GM12865 (cell line): ENCODE measurements at regions not wholly inside any gene's neighbourhood (a gene's known extent, or its start where the extent isn't known, plus 50 kb on each side); places are given as distances from the start of the nearest gene placed in this dataset.
"Not testable (repeated sequence)": the region's sequence is repeated elsewhere in the genome, so short reads cannot be mapped to it uniquely, and the experiment has no call there.

Experiments
- DNase-seq: peaks from one replicate; pipeline ENCODE4 v3.0.0; 2010; ENCODE audit warnings: low read depth
- H3K4me3 ChIP-seq: 2 replicates; pipeline ENCODE4 v1.5.1; 2011; ENCODE audit warnings: mild to moderate bottlenecking, low read depth, low read length, control low read depth
- TF ChIP-seq, protein P1 (sequence below): IDR thresholded peaks from 2 replicates; pipeline ENCODE4 v1.5.1; 2011; ENCODE audit warnings: low read length, control low read depth, low read depth, inconsistent platforms; ENCODE audit not compliant: insufficient read depth; ENCODE audit errors: missing control alignments

DNA sequence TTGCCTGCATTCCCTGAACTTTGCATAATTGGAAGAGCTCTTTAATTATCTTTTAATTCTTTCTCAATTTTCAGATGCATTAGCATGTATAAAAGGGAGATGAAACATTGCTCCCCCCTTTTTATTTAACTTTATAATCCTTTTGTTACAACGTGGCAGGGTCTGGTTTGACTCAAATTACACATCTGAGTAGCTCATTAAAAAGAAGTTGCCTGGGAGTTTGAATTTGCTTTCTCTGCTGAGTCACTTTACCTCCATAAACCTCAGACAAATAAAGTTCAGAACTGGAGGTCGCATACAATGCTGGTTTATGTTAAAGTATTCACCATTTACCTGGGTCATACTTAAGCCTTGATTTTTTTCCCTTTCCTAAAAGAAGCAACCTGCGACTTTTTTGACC lies 495.2 kb downstream of the PREX1 start:
- no peak for DNase-seq
- TF ChIP-seq, protein P1, sequence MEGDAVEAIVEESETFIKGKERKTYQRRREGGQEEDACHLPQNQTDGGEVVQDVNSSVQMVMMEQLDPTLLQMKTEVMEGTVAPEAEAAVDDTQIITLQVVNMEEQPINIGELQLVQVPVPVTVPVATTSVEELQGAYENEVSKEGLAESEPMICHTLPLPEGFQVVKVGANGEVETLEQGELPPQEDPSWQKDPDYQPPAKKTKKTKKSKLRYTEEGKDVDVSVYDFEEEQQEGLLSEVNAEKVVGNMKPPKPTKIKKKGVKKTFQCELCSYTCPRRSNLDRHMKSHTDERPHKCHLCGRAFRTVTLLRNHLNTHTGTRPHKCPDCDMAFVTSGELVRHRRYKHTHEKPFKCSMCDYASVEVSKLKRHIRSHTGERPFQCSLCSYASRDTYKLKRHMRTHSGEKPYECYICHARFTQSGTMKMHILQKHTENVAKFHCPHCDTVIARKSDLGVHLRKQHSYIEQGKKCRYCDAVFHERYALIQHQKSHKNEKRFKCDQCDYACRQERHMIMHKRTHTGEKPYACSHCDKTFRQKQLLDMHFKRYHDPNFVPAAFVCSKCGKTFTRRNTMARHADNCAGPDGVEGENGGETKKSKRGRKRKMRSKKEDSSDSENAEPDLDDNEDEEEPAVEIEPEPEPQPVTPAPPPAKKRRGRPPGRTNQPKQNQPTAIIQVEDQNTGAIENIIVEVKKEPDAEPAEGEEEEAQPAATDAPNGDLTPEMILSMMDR, result no peak
- no peak overlapping the region for H3K4me3 ChIP-seq

DNA sequence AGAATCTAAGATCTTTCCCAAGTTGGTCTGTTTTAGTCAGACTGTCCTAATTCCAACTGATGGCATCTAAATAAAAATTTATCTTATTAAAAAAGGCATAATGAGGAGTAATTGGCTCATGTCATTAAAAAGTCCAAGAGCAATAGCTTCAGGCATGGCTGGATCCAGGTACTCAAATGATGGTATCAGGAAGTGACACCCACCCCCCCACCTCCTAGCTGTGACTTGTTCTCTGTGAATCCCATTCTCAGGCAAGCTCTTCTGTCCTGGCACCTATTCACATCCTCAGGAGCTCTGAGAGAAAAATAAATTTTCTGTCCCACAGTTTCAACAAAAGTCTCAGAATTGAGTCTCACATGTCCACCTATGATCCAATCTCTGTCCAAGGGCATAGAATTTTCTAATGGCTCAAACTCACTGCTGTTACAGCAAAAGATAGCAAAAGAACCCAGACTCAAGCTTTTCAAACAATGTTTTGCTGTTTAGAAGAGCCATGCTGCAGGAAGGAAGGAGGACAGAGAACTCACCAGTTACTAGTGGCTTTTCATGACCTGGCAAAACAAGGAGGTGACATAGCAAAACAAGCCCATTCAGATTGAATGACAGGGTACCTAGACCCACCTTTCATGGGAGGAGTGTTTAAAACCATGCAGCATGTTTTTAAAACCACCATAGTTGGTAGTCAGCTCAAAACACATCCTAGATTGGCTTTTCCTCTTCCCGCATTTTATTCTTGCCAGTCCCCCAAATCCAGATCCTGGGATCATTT lies 496.1 kb downstream of the PREX1 start:
- no peak for DNase-seq
- H3K4me3 ChIP-seq, result no peak overlapping the region
- TF ChIP-seq, protein P1, result no peak

DNA sequence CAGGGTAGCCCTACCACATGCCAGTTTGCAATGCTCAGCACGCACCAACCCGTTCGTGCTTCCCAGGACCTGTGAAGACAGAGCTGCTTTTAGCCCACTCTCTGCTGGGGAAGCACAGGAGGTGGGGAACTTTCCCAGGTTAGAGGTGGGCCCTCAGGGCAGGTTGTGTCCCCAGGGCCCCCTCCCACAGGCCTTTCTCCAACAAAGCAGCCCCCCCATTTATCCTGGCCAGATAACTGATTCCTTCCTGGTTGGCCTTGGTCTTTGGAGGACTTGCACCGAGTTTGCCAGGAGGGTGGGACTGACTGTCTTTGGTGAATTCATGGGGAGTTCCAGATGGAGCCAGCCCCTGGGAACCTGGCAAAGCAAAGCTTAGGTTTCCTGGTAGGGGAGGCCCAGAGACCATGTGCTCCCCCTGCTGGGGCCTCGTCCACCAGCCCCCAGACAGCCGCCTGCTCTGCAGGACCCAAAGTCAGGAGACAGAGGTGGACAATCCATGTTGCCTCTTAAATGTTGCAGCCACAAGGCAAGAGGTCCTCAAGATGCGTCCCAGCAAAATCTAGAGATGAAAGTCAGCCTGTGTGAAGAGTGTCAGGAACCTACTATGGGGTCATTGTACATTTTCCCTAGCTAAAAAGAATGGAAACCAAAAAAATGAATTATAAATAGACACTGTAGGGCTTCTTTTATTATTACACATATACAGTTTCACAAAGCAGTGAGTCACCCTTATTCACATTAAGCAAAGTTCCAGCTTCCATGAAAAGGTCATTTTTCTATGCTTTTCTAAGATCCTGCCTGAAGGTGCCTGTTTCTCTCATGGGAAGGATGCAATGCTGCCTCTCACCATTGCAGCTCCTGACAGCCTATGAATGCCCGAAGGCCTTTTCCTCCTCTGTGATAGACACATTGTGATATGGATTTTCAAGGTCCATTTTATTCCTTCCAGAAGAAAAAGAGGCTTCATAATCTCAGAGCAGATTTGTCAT lies 497.8 kb downstream of the PREX1 start:
- no peak overlapping the region for H3K4me3 ChIP-seq
- TF ChIP-seq, protein P1, result peak; percentile 36
- peak; percentile 29 for DNase-seq

DNA sequence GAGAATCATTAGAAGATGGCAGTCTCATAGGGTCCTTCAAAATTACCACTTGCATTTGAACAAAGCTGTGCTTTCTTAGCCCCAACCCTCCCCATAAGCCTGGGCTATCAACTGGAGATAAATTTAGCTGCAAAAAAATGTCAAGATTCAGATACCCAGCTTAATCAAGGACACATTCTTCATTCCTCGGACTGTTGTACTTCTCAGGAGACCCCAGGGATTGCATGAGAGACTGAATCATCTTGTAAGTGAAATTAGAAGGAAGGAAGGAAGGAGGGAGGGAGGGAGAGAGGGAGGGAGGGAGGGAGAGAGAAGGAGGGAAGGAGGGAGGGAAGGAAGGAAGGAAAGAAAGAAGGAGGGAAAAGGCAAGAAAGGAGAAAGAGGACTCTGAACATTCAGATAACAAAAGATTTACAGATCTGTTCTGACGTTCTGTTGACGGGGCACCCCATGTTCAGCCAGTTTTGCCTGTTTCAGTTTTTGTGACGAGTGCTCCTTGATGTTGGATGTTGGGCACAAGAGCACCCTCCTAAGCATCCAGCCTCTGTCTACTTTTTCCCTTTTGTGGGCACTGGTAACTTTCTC lies 498.7 kb downstream of the PREX1 start:
- no peak overlapping the region for H3K4me3 ChIP-seq
- no peak for DNase-seq
- TF ChIP-seq, protein P1, result no peak

DNA sequence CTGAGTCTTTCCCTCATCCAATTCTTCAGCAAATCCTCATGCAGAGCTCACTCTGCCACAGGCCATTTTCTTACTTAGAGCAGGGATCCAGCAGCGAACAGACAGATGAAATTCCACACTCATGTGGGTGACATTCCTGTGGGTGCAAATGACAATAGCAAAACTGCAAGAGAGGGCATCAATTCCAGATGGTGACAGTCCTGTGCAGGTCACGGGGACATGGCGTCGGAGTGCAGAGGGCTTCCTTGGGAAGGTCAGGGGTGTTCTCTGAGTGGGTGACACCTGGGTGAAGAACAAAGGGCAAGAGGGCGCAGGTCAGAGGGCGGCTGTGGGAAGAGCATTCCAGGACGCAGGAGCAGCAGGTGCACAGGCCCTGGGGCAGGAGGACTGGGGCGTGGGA lies 500.0 kb downstream of the PREX1 start:
- not testable (repeated sequence) for H3K4me3 ChIP-seq, DNase-seq

DNA sequence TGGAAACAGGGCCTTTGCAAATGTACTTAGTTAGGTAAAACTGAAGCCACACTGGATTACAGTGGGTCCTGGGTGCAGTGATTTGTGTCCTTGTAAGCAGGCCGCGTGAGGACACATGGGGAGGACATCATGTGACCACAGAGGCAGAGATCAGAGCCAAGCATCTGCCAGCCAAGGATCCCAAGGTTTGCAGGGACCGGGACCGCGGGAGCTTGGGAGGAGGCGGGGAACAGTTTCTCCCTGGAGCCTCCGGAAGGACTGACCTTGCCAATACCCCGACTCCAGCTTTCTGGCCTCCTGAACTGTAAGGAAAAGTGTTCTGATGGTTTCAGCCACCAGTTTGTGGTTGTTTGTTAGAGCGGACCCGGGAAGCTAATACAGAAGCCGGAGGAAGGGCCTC lies 500.9 kb downstream of the PREX1 start:
- H3K4me3 ChIP-seq, result no peak overlapping the region
- TF ChIP-seq, protein P1, result no peak
- DNase-seq, result no peak

DNA sequence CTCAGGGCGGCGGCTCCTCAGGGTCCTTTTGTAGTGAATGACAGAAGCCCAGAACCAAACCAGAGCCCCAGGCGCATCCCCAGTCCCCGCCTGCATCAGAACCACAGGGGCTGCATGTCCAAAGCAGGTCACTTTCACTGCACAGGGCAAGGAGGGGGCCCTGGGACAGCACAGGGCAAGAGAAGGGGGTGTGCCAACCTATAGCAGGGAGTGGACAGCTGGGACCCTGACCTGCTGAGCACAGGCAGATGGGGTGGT lies 501.4 kb downstream of the PREX1 start:
- TF ChIP-seq, protein P1, result no peak
- no peak for DNase-seq

More for the DNA sequence above, 501.4 kb downstream of the PREX1 start:
- H3K4me3 ChIP-seq, result no peak overlapping the region
